A549 (cell line): ENCODE measurements at regions not wholly inside any gene's neighbourhood (a gene's known extent, or its start where the extent isn't known, plus 50 kb on each side); places are given as distances from the start of the nearest gene placed in this dataset.

Experiments used
- ATAC-seq, 2 experiments: fragments of 200-7000 bp in 1 of 2; fragments of >200 bp in 1 of 2; cut with Nextera tagmentation in 1 of 2; cut with Tn5 transposase in 1 of 2; 3 replicates each; pipeline versions ENCODE4 v1.8.0 to v1.9.1; 2018 to 2020; ENCODE audit warnings: mild to moderate bottlenecking in 1 of 2, moderate library complexity in 1 of 2
- CTCF ChIA-PET: fragments of 300-600 bp; sonication (Branson Sonifier 250); formaldehyde crosslinking; extraction: SDS; loops from one replicate; lab custom pipeline; 2021; ENCODE audit warnings: antibody characterized with exemption, inconsistent platforms; lab: Yijun Ruan, JAX
- POLR2A ChIA-PET: fragments of 350-600 bp; formaldehyde crosslinking; extraction: SDS; loops from one replicate; lab custom pipeline; 2021; ENCODE audit warnings: antibody characterized with exemption, inconsistent platforms; lab: Yijun Ruan, JAX
- DNase-seq, 2 experiments: peaks; one replicate each; pipeline versions ENCODE4 v3.0.0 to v3.0.0-alpha.2; 2011 to 2016; ENCODE audit warnings: low read depth in 1 of 2, low spot score in 1 of 2
- FAIRE-seq: peaks from 2 replicates; lab custom pipeline; 2011; peaks lifted over from hg19 to GRCh38; lab: Jason Lieb, UNC
- H3K27ac ChIP-seq, 2 experiments: fragments of >200 bp; sonication (Bioruptor Twin); formaldehyde crosslinking; 3 replicates each; pipeline ENCODE4 v1.5.1; 2016 to 2017
- H3K4me1 ChIP-seq: fragments of >200 bp; sonication (Bioruptor Twin); formaldehyde crosslinking; 3 replicates; pipeline ENCODE4 v1.6.1; 2016
- H3K4me2 ChIP-seq: fragments of >200 bp; sonication (Bioruptor Twin); formaldehyde crosslinking; 3 replicates; pipeline ENCODE4 v1.6.1; 2016
- H3K4me3 ChIP-seq: fragments of >200 bp; sonication (Bioruptor Twin); formaldehyde crosslinking; 3 replicates; pipeline ENCODE4 v1.5.1; 2016
- H3K9me3 ChIP-seq: fragments of >200 bp; sonication (Bioruptor Twin); formaldehyde crosslinking; 3 replicates; pipeline ENCODE4 v1.6.1; 2016
- CBX2 ChIP-seq: fragments of 200-600 bp; sonication (generic); IDR thresholded peaks from 2 replicates; pipeline ENCODE4 v1.6.1; 2016; ENCODE audit warnings: low read depth, mild to moderate bottlenecking, borderline replicate concordance
- CBX8 ChIP-seq: fragments of 200-600 bp; sonication (generic); IDR thresholded peaks from 2 replicates; pipeline ENCODE4 v1.6.1; 2016
- CEBPB ChIP-seq, 2 experiments: fragments of >200 bp in 1 of 2; sonication (Bioruptor Twin) in 1 of 2; formaldehyde crosslinking in 1 of 2; IDR thresholded peaks; 2 replicates each; pipeline ENCODE4 v1.6.1; 2012 to 2016
- CHD4 ChIP-seq: fragments of 200-600 bp; sonication (generic); IDR thresholded peaks from 2 replicates; pipeline ENCODE4 v1.6.1; 2016; ENCODE audit warnings: antibody characterized with exemption, mild to moderate bottlenecking, borderline replicate concordance
- E2F6 ChIP-seq: IDR thresholded peaks from 2 replicates; pipeline ENCODE4 v1.6.1; 2012; ENCODE audit warnings: low read depth, borderline replicate concordance
- EP300 ChIP-seq, 2 experiments: fragments of >200 bp; sonication (Bioruptor Twin); formaldehyde crosslinking; IDR thresholded peaks; 2 replicates in 1 of 2; 3 replicates in 1 of 2; pipeline ENCODE4 v1.6.1; 2016 to 2017
- FOSB ChIP-seq: fragments of 250-450 bp; sonication (Bioruptor Pico); IDR thresholded peaks from 2 replicates; pipeline ENCODE4 v1.5.0; 2020; ENCODE audit warnings: mild to moderate bottlenecking, moderate library complexity
- HES2 ChIP-seq: fragments of >200 bp; sonication (Bioruptor Twin); formaldehyde crosslinking; IDR thresholded peaks from 2 replicates; pipeline ENCODE4 v1.6.1; 2016
- HEYL ChIP-seq: fragments of 250-450 bp; sonication (Bioruptor Pico); IDR thresholded peaks from 2 replicates; pipeline ENCODE4 v1.8.0; 2021; ENCODE audit warnings: mild to moderate bottlenecking, moderate library complexity
- JUNB ChIP-seq: fragments of >200 bp; sonication (Bioruptor Twin); formaldehyde crosslinking; IDR thresholded peaks from 2 replicates; pipeline ENCODE4 v1.6.1; 2016
- MAX ChIP-seq: IDR thresholded peaks from 2 replicates; pipeline ENCODE4 v1.6.1; 2012
- MAZ ChIP-seq: fragments of 150-350 bp; IDR thresholded peaks from 2 replicates; pipeline ENCODE4 v1.6.1; 2014; ENCODE audit warnings: antibody characterized with exemption, low read depth, low read length, borderline replicate concordance
- NR3C1 ChIP-seq: fragments of >200 bp; sonication (Bioruptor Twin); formaldehyde crosslinking; IDR thresholded peaks from 3 replicates; pipeline ENCODE4 v1.6.1; 2017
- PBX3 ChIP-seq: IDR thresholded peaks from 2 replicates; pipeline ENCODE4 v1.6.1; 2012
- RCOR1 ChIP-seq: fragments of 150-350 bp; IDR thresholded peaks from 2 replicates; pipeline ENCODE4 v1.6.1; 2014; ENCODE audit warnings: antibody characterized with exemption, low read length, low read depth
- SREBF2 ChIP-seq: fragments of 450-650 bp; IDR thresholded peaks from 2 replicates; pipeline ENCODE4 v1.6.1; 2014; ENCODE audit warnings: mild to moderate bottlenecking, moderate library complexity
- TFCP2L1 ChIP-seq: fragments of 250-450 bp; sonication (Bioruptor Pico); IDR thresholded peaks from 2 replicates; pipeline ENCODE4 v1.5.0; 2021; ENCODE audit warnings: mild to moderate bottlenecking
- ZC3H11A ChIP-seq: fragments of 450-650 bp; IDR thresholded peaks from 2 replicates; pipeline ENCODE4 v1.6.1; 2014; ENCODE audit warnings: antibody characterized with exemption, mild to moderate bottlenecking
- ZNF302 ChIP-seq: fragments of 250-450 bp; sonication (Bioruptor Pico); IDR thresholded peaks from 2 replicates; pipeline ENCODE4 v1.9.0; 2021; ENCODE audit warnings: inconsistent platforms, mild to moderate bottlenecking, moderate library complexity
- ZSCAN20 ChIP-seq: fragments of 250-450 bp; sonication (Bioruptor Pico); IDR thresholded peaks from 2 replicates; pipeline ENCODE4 v1.8.0; 2022; ENCODE audit warnings: mild to moderate bottlenecking, moderate library complexity
- WGBS: methylation state at CpG from one replicate; pipeline ENCODE4 v1.1.6; 2017; ENCODE audit errors: missing lambda C conversion rate; 5-methylcytosine and 5-hydroxymethylcytosine counted together

- Histone ChIP-seq H3K4me3 (no peak overlapping the region), H3K27ac (no peak overlapping the region), H3K4me2 (no peak overlapping the region), H3K9me3 (no peaks in the 10 kb centered on the region), H3K4me1 (no peaks in the 10 kb centered on the region)
- TF ChIP-seq JUNB (no peak), EP300 (IDR thresholded peaks at IDR 0.05) (no peak), NR3C1 (no peak), E2F6 (no peak)
- 5% methylated on average over 5 of the region's 5 CpGs for WGBS
- ATAC-seq (no peak), DNase-seq (no peak), FAIRE-seq (no peak)
- ChIA-PET POLR2A (no interaction called here), CTCF (no interaction called here)
These were observed 131.3 kb upstream of the DPP6 start for GRCh38 chr7:153920897-153921296.

GRCh38 chr7:153921408-153921807 is 130.8 kb upstream of the DPP6 start:
- no peak for FAIRE-seq

GRCh38 chr7:153930696-153931095 is 121.5 kb upstream of the DPP6 start:
- ATAC-seq (no peak), FAIRE-seq (no peak), DNase-seq (no peak)
- 4% methylated on average over 2 of the region's 2 CpGs for WGBS
- ChIA-PET CTCF (no interaction called here), POLR2A (no interaction called here)
- Histone ChIP-seq H3K4me1 (no peaks in the 10 kb centered on the region), H3K4me2 (no peak overlapping the region), H3K9me3 (no peaks in the 10 kb centered on the region), H3K27ac (no peak overlapping the region), H3K4me3 (no peak overlapping the region)
- TF ChIP-seq EP300 (IDR thresholded peaks at IDR 0.05) (no peak), ZC3H11A (no peak), HEYL (CRISPR knock-in tag) (no peak), CHD4 (no peak), CBX8 (no peak), E2F6 (no peak), FOSB (CRISPR knock-in tag) (no peak), MAZ (no peak), TFCP2L1 (CRISPR knock-in tag) (no peak), NR3C1 (no peak), MAX (no peak), RCOR1 (no peak), ZNF302 (CRISPR knock-in tag) (no peak)

More at GRCh38 chr7:153921408-153921807, 130.8 kb upstream of the DPP6 start:
- no peak overlapping the region for H3K4me2 ChIP-seq
- H3K9me3 ChIP-seq = no peaks in the 10 kb centered on the region
- 11% methylated on average over 3 of the region's 3 CpGs for WGBS
- no peak for DNase-seq
- ChIA-PET POLR2A (no interaction called here), CTCF (no interaction called here)
- TF ChIP-seq PBX3 (no peak), ZNF302 (CRISPR knock-in tag) (no peak), SREBF2 (no peak), CEBPB (IDR thresholded peaks at IDR 0.05) (no peak), CBX2 (no peak), HES2 (no peak), MAX (no peak), ZSCAN20 (CRISPR knock-in tag) (no peak), NR3C1 (no peak), MAZ (no peak)
- H3K4me1 ChIP-seq = no peaks in the 10 kb centered on the region
- H3K27ac ChIP-seq = no peak overlapping the region
- H3K4me3 ChIP-seq = no peak overlapping the region
- ATAC-seq = no peak
